ENCODE measurements at regions not wholly inside any gene's neighbourhood (a gene's known extent, or its start where the extent isn't known, plus 50 kb on each side); places are given as distances from the start of the nearest gene placed in this dataset.

- in situ Hi-C loops (cut with HindIII; ENCODE audit: low pct_ligation_motif_present, low sequenced_read_pairs), result no loop called here
- TF ChIP-seq CTCF (IDR thresholded peaks at IDR 0.05; ENCODE audit: low read depth, low read length, missing control alignments), result no peak
Measured at GRCh38 chr7:82675396-82675795, 231.8 kb upstream of the CACNA2D1 start.

GRCh38 chr7:82674268-82674667 lies 230.7 kb upstream of the CACNA2D1 start:
- Histone ChIP-seq H3K4me3 (ENCODE audit: low read depth, low read length) (no peak overlapping the region), H3K27me3 (replicated peaks) (no peaks in the 10 kb centered on the region), H3K36me3 (replicated peaks) (no peaks in the 10 kb centered on the region), H3K27ac (no peak overlapping the region)
- DNase-seq, result no peak
- in situ Hi-C loops (cut with HindIII; ENCODE audit: low pct_ligation_motif_present, low sequenced_read_pairs), result no loop called here
- no peak for TF ChIP-seq CTCF (IDR thresholded peaks at IDR 0.05; ENCODE audit: low read depth, low read length, missing control alignments)

More at GRCh38 chr7:82675396-82675795, 231.8 kb upstream of the CACNA2D1 start:
- Histone ChIP-seq H3K27ac (no peak overlapping the region), H3K4me3 (ENCODE audit: low read depth, low read length) (no peak overlapping the region), H3K27me3 (replicated peaks) (no peaks in the 10 kb centered on the region), H3K36me3 (replicated peaks) (no peaks in the 10 kb centered on the region)
- peak; percentile 59 for DNase-seq

GRCh38 chr7:82672078-82672477 lies 228.5 kb upstream of the CACNA2D1 start:
- no peak overlapping the region for H3K4me3 ChIP-seq (ENCODE audit: low read depth, low read length)
- in situ Hi-C loops (cut with HindIII; ENCODE audit: low pct_ligation_motif_present, low sequenced_read_pairs), result no loop called here
- DNase-seq, result no peak
- H3K27me3 ChIP-seq (replicated peaks), result no peaks in the 10 kb centered on the region
- no peak for TF ChIP-seq CTCF (IDR thresholded peaks at IDR 0.05; ENCODE audit: low read depth, low read length, missing control alignments)
- no peaks in the 10 kb centered on the region for H3K36me3 ChIP-seq (replicated peaks)
- H3K27ac ChIP-seq, result no peak overlapping the region

GRCh38 chr7:82669141-82669540 lies 225.6 kb upstream of the CACNA2D1 start:
- Histone ChIP-seq H3K36me3 (replicated peaks) (no peaks in the 10 kb centered on the region), H3K27me3 (replicated peaks) (no peaks in the 10 kb centered on the region), H3K4me3 (ENCODE audit: low read depth, low read length) (no peak overlapping the region), H3K27ac (no peak overlapping the region)
- in situ Hi-C loops (cut with HindIII; ENCODE audit: low pct_ligation_motif_present, low sequenced_read_pairs), result no loop called here
- no peak for DNase-seq
- TF ChIP-seq CTCF (IDR thresholded peaks at IDR 0.05; ENCODE audit: low read depth, low read length, missing control alignments), result no peak

GRCh38 chr7:82668676-82669075 lies 225.1 kb upstream of the CACNA2D1 start:
- H3K27me3 ChIP-seq (replicated peaks), result no peaks in the 10 kb centered on the region
- DNase-seq, result no peak
- no peak overlapping the region for H3K27ac ChIP-seq
- no peaks in the 10 kb centered on the region for H3K36me3 ChIP-seq (replicated peaks)
- in situ Hi-C loops (cut with HindIII; ENCODE audit: low pct_ligation_motif_present, low sequenced_read_pairs), result no loop called here
- H3K4me3 ChIP-seq (ENCODE audit: low read depth, low read length), result no peak overlapping the region
- no peak for TF ChIP-seq CTCF (IDR thresholded peaks at IDR 0.05; ENCODE audit: low read depth, low read length, missing control alignments)

GRCh38 chr7:82665966-82666507 lies 222.5 kb upstream of the CACNA2D1 start:
- no peak for TF ChIP-seq CTCF (IDR thresholded peaks at IDR 0.05; ENCODE audit: low read depth, low read length, missing control alignments)
- in situ Hi-C loops (cut with HindIII; ENCODE audit: low pct_ligation_motif_present, low sequenced_read_pairs), result no loop called here
- Histone ChIP-seq H3K4me3 (ENCODE audit: low read depth, low read length) (no peak overlapping the region), H3K27me3 (replicated peaks) (no peaks in the 10 kb centered on the region), H3K36me3 (replicated peaks) (no peaks in the 10 kb centered on the region), H3K27ac (no peak overlapping the region)
- no peak for DNase-seq

All from brain microvascular endothelial cell (primary cell).